Esophagus squamous epithelium (tissue), 4 donors: ENCODE measurements at regions not wholly inside any gene's neighbourhood (a gene's known extent, or its start where the extent isn't known, plus 50 kb on each side); places are given as distances from the start of the nearest gene placed in this dataset.

Experiments used
- POLR2A ChIP-seq, 4 donors: fragments of 450-650 bp; IDR thresholded peaks; one replicate each; pipeline ENCODE4 v1.6.1; 2017; ENCODE audit warnings: antibody characterized with exemption in 4 of 4, mild to moderate bottlenecking in 4 of 4, moderate library complexity in 3 of 4
- TF ChIP-seq, protein P1 (sequence below), 6 experiments: fragments of 450-650 bp in 4 of 6; fragments of 200-600 bp in 2 of 6; sonication (generic) in 2 of 6; IDR thresholded peaks; one replicate each; pipeline ENCODE4 v1.5.1; 2016 to 2019; ENCODE audit warnings: antibody characterized with exemption in 6 of 6, mild to moderate bottlenecking in 4 of 6, moderate library complexity in 4 of 6

DNA sequence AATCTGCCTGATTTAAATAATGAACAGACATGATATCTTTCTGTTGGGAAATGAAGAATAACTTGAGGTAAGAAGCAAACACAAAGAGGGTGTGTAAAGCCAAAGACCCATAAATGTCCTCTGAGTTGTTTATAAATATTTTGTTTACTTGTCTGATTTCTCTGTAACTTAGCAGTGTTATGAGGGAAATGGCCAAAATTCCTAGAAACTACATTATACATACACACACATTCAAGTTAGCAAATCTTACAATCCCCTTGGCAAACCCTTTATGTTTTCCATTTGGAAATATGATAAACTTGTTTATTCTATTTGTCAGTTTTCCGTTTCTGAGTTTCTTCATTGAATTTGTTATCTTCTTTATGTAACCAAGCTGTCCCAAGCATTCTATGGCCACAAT lies 81.4 kb upstream of the TCF21 start:
- TF ChIP-seq, protein P1, sequence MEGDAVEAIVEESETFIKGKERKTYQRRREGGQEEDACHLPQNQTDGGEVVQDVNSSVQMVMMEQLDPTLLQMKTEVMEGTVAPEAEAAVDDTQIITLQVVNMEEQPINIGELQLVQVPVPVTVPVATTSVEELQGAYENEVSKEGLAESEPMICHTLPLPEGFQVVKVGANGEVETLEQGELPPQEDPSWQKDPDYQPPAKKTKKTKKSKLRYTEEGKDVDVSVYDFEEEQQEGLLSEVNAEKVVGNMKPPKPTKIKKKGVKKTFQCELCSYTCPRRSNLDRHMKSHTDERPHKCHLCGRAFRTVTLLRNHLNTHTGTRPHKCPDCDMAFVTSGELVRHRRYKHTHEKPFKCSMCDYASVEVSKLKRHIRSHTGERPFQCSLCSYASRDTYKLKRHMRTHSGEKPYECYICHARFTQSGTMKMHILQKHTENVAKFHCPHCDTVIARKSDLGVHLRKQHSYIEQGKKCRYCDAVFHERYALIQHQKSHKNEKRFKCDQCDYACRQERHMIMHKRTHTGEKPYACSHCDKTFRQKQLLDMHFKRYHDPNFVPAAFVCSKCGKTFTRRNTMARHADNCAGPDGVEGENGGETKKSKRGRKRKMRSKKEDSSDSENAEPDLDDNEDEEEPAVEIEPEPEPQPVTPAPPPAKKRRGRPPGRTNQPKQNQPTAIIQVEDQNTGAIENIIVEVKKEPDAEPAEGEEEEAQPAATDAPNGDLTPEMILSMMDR (IDR thresholded peaks at IDR 0.05): no peak
- TF ChIP-seq POLR2A (IDR thresholded peaks at IDR 0.05): no peak
